Sigmoid colon (tissue), 6 donors: ENCODE measurements at regions not wholly inside any gene's neighbourhood (a gene's known extent, or its start where the extent isn't known, plus 50 kb on each side); places are given as distances from the start of the nearest gene placed in this dataset.

ENCODE experiments used
- DNase-seq: peaks from one replicate; pipeline ENCODE4 v3.0.0-alpha.2; 2019
- H3K27ac ChIP-seq, 4 donors: fragments of 200-600 bp; sonication (generic); one replicate each; pipeline ENCODE4 v1.5.1; 2016 to 2019; ENCODE audit warnings: mild to moderate bottlenecking in 1 of 4
- H3K27me3 ChIP-seq, 3 donors: fragments of 200-600 bp; sonication (generic); one replicate each; pipeline ENCODE4 v1.5.1; 2019; ENCODE audit warnings: mild to moderate bottlenecking in 1 of 3
- H3K36me3 ChIP-seq, 4 donors: fragments of 200-600 bp; sonication (generic); one replicate each; pipeline ENCODE4 v1.5.1; 2016 to 2019
- H3K4me1 ChIP-seq, 4 donors: fragments of 200-600 bp; sonication (generic); one replicate each; pipeline ENCODE4 v1.5.1; 2017 to 2019
- H3K4me3 ChIP-seq, 4 donors: fragments of 200-600 bp; sonication (generic); one replicate each; pipeline ENCODE4 v1.5.1; 2017 to 2019; ENCODE audit warnings: mild to moderate bottlenecking in 2 of 4, moderate library complexity in 1 of 4
- H3K9me3 ChIP-seq, 4 donors: fragments of 200-600 bp in 3 of 4; sonication (generic) in 3 of 4; one replicate each; pipeline versions ENCODE4 v1.5.1 to v1.6.1; 2013 to 2019
- EP300 ChIP-seq, 4 donors: sonication (generic); formaldehyde crosslinking; IDR thresholded peaks; one replicate each; pipeline ENCODE4 v1.6.1; 2017; ENCODE audit warnings: antibody characterized with exemption in 4 of 4
- POLR2A ChIP-seq, 2 donors: fragments of 450-650 bp; IDR thresholded peaks; one replicate each; pipeline ENCODE4 v1.6.1; 2016; ENCODE audit warnings: antibody characterized with exemption in 2 of 2, mild to moderate bottlenecking in 2 of 2, moderate library complexity in 2 of 2
- POLR2AphosphoS5 ChIP-seq, 4 donors: sonication (generic); formaldehyde crosslinking; IDR thresholded peaks; one replicate each; pipeline ENCODE4 v1.6.1; 2017; ENCODE audit warnings: antibody characterized with exemption in 4 of 4
- WGBS, 2 donors: extraction: QIAGEN DNeasy Blood & Tissue Kit; methylation state at CpG; one replicate each; pipeline ENCODE4 v1.1.7; 2013; 5-methylcytosine and 5-hydroxymethylcytosine counted together
- intact Hi-C: fragments of 100-400 bp; cut with DNase I; formaldehyde crosslinking; loops from one replicate; pipeline ENCODE4 v1.15.1; 2023
- TF ChIP-seq, protein P1 (sequence below), 4 experiments: fragments of 450-650 bp in 3 of 4; fragments of 200-600 bp in 1 of 4; IDR thresholded peaks; one replicate each; pipeline ENCODE4 v1.5.1; 2016 to 2019; ENCODE audit warnings: antibody characterized with exemption in 4 of 4, mild to moderate bottlenecking in 3 of 4, moderate library complexity in 2 of 4
- donor health status: healthy with polysubstance abuse.
- donor health status: healthy.

DNA sequence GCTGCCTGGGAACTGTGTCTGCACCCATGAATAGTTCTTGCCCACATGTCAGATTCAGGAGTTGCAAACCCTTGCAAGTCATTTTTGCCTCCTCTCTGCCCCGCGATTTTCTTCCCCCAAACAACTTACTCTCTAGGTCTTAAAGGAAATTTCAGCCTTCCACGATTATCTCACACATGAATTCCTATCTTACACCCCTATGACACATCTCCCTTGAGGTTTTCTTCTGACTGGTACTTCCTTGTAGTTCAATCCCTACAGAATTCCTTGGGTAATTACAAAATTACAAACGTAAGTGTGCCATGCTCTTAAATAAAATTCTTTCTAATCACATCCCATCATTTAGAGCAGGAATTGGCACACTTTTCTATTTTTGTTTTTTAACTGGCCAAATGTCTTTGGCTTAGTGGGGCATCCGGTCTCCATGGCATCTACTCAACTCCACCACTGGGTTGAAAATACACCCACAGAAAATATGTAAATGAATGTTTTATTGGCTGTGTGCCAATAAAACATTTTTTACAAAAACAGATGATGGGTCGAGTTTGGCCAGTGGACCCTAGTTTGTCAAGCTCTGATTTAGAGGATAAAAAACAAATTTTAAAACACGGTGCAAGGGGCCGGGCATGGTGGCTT lies 536.4 kb upstream of the AMELY start:
- Histone ChIP-seq H3K9me3 (no peaks in the 10 kb centered on the region), H3K4me1 (no peaks in the 10 kb centered on the region), H3K36me3 (no peaks in the 10 kb centered on the region), H3K4me3 (no peak overlapping the region), H3K27ac (no peak overlapping the region), H3K27me3 (no peaks in the 10 kb centered on the region)
- WGBS, 2 donors = 72 to 80% methylated on average over 8 of the region's 8 CpGs
- TF ChIP-seq, protein P1, sequence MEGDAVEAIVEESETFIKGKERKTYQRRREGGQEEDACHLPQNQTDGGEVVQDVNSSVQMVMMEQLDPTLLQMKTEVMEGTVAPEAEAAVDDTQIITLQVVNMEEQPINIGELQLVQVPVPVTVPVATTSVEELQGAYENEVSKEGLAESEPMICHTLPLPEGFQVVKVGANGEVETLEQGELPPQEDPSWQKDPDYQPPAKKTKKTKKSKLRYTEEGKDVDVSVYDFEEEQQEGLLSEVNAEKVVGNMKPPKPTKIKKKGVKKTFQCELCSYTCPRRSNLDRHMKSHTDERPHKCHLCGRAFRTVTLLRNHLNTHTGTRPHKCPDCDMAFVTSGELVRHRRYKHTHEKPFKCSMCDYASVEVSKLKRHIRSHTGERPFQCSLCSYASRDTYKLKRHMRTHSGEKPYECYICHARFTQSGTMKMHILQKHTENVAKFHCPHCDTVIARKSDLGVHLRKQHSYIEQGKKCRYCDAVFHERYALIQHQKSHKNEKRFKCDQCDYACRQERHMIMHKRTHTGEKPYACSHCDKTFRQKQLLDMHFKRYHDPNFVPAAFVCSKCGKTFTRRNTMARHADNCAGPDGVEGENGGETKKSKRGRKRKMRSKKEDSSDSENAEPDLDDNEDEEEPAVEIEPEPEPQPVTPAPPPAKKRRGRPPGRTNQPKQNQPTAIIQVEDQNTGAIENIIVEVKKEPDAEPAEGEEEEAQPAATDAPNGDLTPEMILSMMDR (IDR thresholded peaks at IDR 0.05) = no peak
- TF ChIP-seq EP300 (IDR thresholded peaks at IDR 0.05) = no peak
- TF ChIP-seq POLR2AphosphoS5 (IDR thresholded peaks at IDR 0.05) = no peak
- TF ChIP-seq POLR2A (IDR thresholded peaks at IDR 0.05) = no peak
- no peak for DNase-seq
- intact Hi-C loops = no loop called here

- H3K36me3 ChIP-seq = no peaks in the 10 kb centered on the region
- H3K27me3 ChIP-seq = no peaks in the 10 kb centered on the region
- no peak for DNase-seq
- intact Hi-C loops = no loop called here
- no peak overlapping the region for H3K4me3 ChIP-seq
- no peaks in the 10 kb centered on the region for H3K9me3 ChIP-seq
- H3K27ac ChIP-seq = no peak overlapping the region
- peaks cover 0 to 3% (median 0%) of the 10 kb centered on the region in 4 donors for H3K4me1 ChIP-seq
- 79 to 89% methylated on average over 3 of the region's 3 CpGs for WGBS, 2 donors
- no peak for TF ChIP-seq POLR2A (IDR thresholded peaks at IDR 0.05)
- TF ChIP-seq, protein P1 (IDR thresholded peaks at IDR 0.05) = no peak
Measured at GRCh38 chrY:7444141-7444540, 532.6 kb upstream of the AMELY start.

DNA sequence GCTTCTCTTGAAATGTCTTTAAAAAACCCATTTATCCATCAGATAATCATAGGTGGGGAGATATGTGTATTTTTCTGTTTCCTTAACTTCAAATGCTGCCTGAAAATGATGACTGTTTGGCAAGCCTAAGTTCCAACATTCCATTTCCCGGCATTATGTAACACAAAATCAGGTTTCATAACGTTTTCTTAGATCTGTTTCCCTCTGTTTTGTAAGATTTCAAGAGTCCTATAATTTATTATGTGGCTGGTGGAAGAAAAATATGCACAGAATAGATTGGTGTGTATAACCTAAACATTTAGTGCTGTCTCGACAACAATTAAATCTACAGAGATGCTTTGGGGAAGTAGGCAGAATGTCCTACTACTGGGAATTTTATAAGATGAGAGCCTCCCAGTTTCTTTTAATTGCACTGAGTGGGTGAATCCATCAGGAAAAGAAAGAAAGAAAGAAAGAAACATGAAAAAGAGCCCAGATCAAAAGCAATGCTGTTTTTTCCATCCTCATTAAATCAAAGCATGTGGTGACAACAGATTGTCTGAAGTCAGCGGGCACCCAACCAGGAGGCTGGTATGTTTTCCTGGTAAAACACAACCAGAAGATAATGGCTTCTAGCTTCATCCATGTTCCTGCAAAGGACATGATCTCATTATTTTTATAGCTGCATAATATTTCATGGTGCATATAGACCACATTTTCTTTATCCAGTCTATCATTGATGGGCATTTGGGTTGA lies 529.4 kb upstream of the AMELY start:
- Histone ChIP-seq H3K9me3 (no peaks in the 10 kb centered on the region), H3K27ac (no peak overlapping the region), H3K4me3 (no peak overlapping the region), H3K36me3 (no peaks in the 10 kb centered on the region), H3K4me1 (peaks cover 0 to 3% (median 0%) of the 10 kb centered on the region in 4 donors), H3K27me3 (no peaks in the 10 kb centered on the region)
- intact Hi-C loops = no loop called here
- WGBS, 2 donors = 75 to 86% methylated on average over 4 of the region's 4 CpGs
- TF ChIP-seq, protein P1 (IDR thresholded peaks at IDR 0.05) = no peak
- TF ChIP-seq EP300 (IDR thresholded peaks at IDR 0.05) (no peak), POLR2AphosphoS5 (IDR thresholded peaks at IDR 0.05) (no peak), POLR2A (IDR thresholded peaks at IDR 0.05) (no peak)
- DNase-seq = no peak

- no peak for DNase-seq
- no peak overlapping the region for H3K27ac ChIP-seq
- no peaks in the 10 kb centered on the region for H3K36me3 ChIP-seq
- H3K4me1 ChIP-seq = peaks cover 0 to 3% (median 0%) of the 10 kb centered on the region in 4 donors
- H3K4me3 ChIP-seq = no peak overlapping the region
- intact Hi-C loops = no loop called here
- no peaks in the 10 kb centered on the region for H3K9me3 ChIP-seq
- 79 to 95% methylated on average over 1 of the region's 1 CpG for WGBS, 2 donors
- TF ChIP-seq, protein P1 (IDR thresholded peaks at IDR 0.05) = no peak
- TF ChIP-seq POLR2AphosphoS5 (IDR thresholded peaks at IDR 0.05) (no peak), EP300 (IDR thresholded peaks at IDR 0.05) (no peak), POLR2A (IDR thresholded peaks at IDR 0.05) (no peak)
- no peaks in the 10 kb centered on the region for H3K27me3 ChIP-seq
Measured at GRCh38 chrY:7437086-7437485, 525.5 kb upstream of the AMELY start.
